T-helper 17 cell (primary cell): ENCODE measurements at regions not wholly inside any gene's neighbourhood (a gene's known extent, or its start where the extent isn't known, plus 50 kb on each side); places are given as distances from the start of the nearest gene placed in this dataset.

Experiments
- ATAC-seq: fragments of 150-1000 bp; cut with Tn5 transposase; 2 replicates; pipeline ENCODE4 v1.10.0; 2021; ENCODE audit warnings: mild to moderate bottlenecking, moderate library complexity
- DNase-seq, 3 donors: peaks; one replicate each; pipeline versions ENCODE4 v3.0.0 to v3.0.0-alpha.2; 2020 to 2021
- H3K9me3 ChIP-seq: one replicate; pipeline ENCODE4 v1.7.0; 2013; ENCODE audit warnings: low read length, mild to moderate bottlenecking; ENCODE audit not compliant: control insufficient read depth, poor library complexity, severe bottlenecking
- H3K27ac Mint-ChIP-seq: one replicate; pipeline ENCODE4 v1.8.0; 2022; ENCODE audit warnings: mild to moderate bottlenecking, moderate library complexity, mixed read lengths
- H3K27me3 Mint-ChIP-seq: one replicate; pipeline ENCODE4 v1.8.0; 2022; ENCODE audit warnings: mixed read lengths
- H3K36me3 Mint-ChIP-seq: one replicate; pipeline ENCODE4 v1.8.0; 2022; ENCODE audit warnings: low read depth, mixed read lengths
- H3K4me1 Mint-ChIP-seq: one replicate; pipeline ENCODE4 v1.8.0; 2022; ENCODE audit warnings: mild to moderate bottlenecking, mixed read lengths
- H3K4me3 Mint-ChIP-seq: one replicate; pipeline ENCODE4 v1.8.0; 2022; ENCODE audit warnings: mild to moderate bottlenecking, moderate library complexity, mixed read lengths

DNA sequence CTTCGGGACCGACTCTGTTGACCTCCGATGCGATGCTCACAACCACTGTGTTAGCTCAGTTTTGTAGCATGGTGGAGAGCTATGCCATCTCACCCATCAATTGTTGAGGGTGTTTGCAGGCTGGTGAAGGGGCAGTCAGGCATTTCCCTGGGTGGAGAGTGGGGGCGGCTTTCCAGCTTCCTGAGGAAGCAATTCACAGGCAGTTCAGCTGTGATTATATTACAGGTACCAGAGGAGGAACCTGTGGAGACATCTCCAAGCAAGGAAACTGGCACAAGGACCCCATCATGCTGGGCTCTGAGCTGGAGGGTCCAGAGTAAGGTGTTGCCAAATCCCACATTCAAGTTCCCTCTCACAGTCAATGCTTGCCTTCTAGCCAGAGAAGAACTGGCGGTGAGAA, 166.0 kb upstream of the ZNF536 start:
- H3K4me1 Mint-ChIP-seq, result no peaks in the 10 kb centered on the region
- ATAC-seq (no peak), DNase-seq (no peak)
- no peak overlapping the region for H3K27ac Mint-ChIP-seq
- H3K4me3 Mint-ChIP-seq, result no peak overlapping the region
- peaks cover 8% of the 10 kb centered on the region for H3K27me3 Mint-ChIP-seq
- H3K9me3 ChIP-seq, result no peaks in the 10 kb centered on the region
- no peaks in the 10 kb centered on the region for H3K36me3 Mint-ChIP-seq

DNA sequence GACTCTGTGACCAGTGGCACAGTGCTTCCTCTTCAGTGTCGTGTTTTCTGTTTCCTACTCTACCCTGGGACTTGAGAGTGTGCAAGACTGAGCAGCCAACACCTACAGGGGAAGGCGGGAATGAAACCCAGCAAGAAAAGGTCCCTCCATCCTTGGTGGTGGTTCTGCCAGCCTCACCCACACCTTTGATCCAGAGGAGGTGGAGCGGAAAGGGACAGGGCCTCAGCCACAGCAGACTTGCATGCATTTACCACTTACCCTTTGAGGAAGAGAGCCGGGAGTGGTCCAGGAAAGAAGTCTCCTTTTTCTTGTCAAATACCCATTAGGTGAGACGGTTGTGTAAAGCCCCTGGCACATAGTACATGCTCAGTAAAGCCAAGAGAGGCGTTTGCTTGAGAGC, 164.8 kb upstream of the ZNF536 start:
- no peaks in the 10 kb centered on the region for H3K9me3 ChIP-seq
- ATAC-seq, result no peak
- no peak overlapping the region for H3K27ac Mint-ChIP-seq
- peaks cover 15% of the 10 kb centered on the region for H3K27me3 Mint-ChIP-seq
- no peaks in the 10 kb centered on the region for H3K4me1 Mint-ChIP-seq
- no peaks in the 10 kb centered on the region for H3K36me3 Mint-ChIP-seq
- no peak overlapping the region for H3K4me3 Mint-ChIP-seq
- no peak for DNase-seq

GRCh38 chr19:30208436-30209060, 163.6 kb upstream of the ZNF536 start:
- no peak overlapping the region for H3K27ac Mint-ChIP-seq
- H3K27me3 Mint-ChIP-seq, result peaks cover 27% of the 10 kb centered on the region

GRCh38 chr19:30209617-30210600, 162.3 kb upstream of the ZNF536 start:
- DNase-seq, result no peak
- ATAC-seq, result no peak
- Mint-ChIP-seq H3K27me3 (peaks cover 33% of the 10 kb centered on the region), H3K4me1 (peaks cover 3% of the 10 kb centered on the region), H3K36me3 (no peaks in the 10 kb centered on the region), H3K4me3 (no peak overlapping the region), H3K27ac (no peak overlapping the region)
- H3K9me3 ChIP-seq, result no peaks in the 10 kb centered on the region

More at GRCh38 chr19:30208436-30209060, 163.6 kb upstream of the ZNF536 start:
- H3K36me3 Mint-ChIP-seq, result no peaks in the 10 kb centered on the region
- DNase-seq (no peak), ATAC-seq (no peak)
- no peak overlapping the region for H3K4me3 Mint-ChIP-seq
- no peaks in the 10 kb centered on the region for H3K4me1 Mint-ChIP-seq
- H3K9me3 ChIP-seq, result no peaks in the 10 kb centered on the region

DNA sequence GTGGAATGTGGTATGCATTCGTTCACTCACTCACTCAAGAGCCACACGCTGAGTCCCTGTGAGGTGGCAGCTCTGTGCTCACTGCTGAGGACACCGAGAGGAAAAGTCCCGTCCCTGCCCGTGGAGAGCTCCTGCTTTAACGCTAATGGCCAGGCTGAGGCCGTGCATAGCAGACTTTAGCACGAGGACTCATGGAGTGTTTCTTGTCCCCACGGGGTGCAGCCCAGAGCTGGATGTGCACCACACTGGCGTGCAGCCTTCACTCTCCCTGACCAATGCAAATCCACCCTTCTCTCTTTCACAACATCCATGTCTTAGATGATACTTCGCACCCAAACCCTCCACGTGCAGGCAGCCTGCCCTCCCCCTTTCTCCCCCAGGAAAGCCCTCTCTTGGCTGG, 159.6 kb upstream of the ZNF536 start:
- Mint-ChIP-seq H3K4me3 (no peak overlapping the region), H3K36me3 (no peaks in the 10 kb centered on the region), H3K27me3 (peaks cover 54% of the 10 kb centered on the region), H3K27ac (no peak overlapping the region), H3K4me1 (peaks cover 4% of the 10 kb centered on the region)
- ATAC-seq, result no peak
- no peak for DNase-seq
- no peaks in the 10 kb centered on the region for H3K9me3 ChIP-seq

- H3K27ac Mint-ChIP-seq, result no peak overlapping the region
- H3K4me3 Mint-ChIP-seq, result no peak overlapping the region
- H3K9me3 ChIP-seq, result no peaks in the 10 kb centered on the region
- H3K4me1 Mint-ChIP-seq, result peaks cover 4% of the 10 kb centered on the region
- DNase-seq (no peak), ATAC-seq (no peak)
- no peaks in the 10 kb centered on the region for H3K36me3 Mint-ChIP-seq
- H3K27me3 Mint-ChIP-seq, result peaks cover 59% of the 10 kb centered on the region
Measured at GRCh38 chr19:30214651-30215051, 157.5 kb upstream of the ZNF536 start.

DNA sequence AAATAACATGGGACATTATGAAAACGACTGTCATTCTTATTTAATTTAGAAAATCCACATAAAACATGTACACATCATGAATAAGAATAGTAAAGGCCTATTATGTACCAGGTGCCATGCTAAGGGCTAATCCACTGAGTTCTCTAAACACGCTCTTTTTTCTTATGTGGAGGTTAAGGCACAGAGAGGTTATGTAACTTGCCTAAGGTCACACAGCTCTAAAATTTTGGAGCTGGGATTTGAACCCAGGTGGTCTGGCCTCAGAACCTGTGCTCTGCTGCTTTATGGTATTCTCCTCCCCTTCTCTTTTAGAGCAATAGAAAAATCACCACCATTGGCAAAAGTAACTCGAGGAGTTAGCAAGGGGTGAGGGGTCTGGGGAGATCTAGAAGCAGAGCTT, 156.9 kb upstream of the ZNF536 start:
- Mint-ChIP-seq H3K4me1 (peaks cover 4% of the 10 kb centered on the region), H3K36me3 (no peaks in the 10 kb centered on the region), H3K27ac (no peak overlapping the region), H3K27me3 (peaks cover 57% of the 10 kb centered on the region), H3K4me3 (no peak overlapping the region)
- no peaks in the 10 kb centered on the region for H3K9me3 ChIP-seq
- DNase-seq, result no peak
- ATAC-seq, result no peak

DNA sequence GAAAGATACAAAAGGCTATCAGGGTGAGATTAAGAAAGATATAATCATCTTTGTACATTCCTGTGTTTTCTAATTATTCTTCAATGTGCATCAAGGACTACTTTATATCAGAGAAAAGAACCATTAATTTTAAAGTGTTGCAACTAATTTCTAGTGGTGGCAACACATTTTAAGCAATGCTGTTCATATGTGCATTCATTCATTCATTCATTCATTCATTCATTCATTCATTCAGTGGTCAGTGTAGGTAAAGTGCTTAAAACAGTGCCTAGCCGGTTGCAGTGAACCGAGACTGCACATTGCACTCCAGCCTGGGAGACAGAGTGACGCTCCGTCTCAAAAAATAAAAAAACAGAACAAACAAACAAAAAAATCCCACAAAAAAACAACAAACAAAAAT, 155.7 kb upstream of the ZNF536 start:
- Mint-ChIP-seq H3K4me3 (no peak overlapping the region), H3K4me1 (peaks cover 4% of the 10 kb centered on the region), H3K27ac (no peak overlapping the region), H3K27me3 (peaks cover 62% of the 10 kb centered on the region), H3K36me3 (no peaks in the 10 kb centered on the region)
- no peaks in the 10 kb centered on the region for H3K9me3 ChIP-seq
- DNase-seq (no peak), ATAC-seq (no peak)

GRCh38 chr19:30217461-30217860, 154.7 kb upstream of the ZNF536 start:
- Mint-ChIP-seq H3K36me3 (no peaks in the 10 kb centered on the region), H3K27me3 (peaks cover 60% of the 10 kb centered on the region), H3K27ac (no peak overlapping the region), H3K4me3 (no peak overlapping the region), H3K4me1 (peaks cover 4% of the 10 kb centered on the region)
- H3K9me3 ChIP-seq, result no peaks in the 10 kb centered on the region
- ATAC-seq (no peak), DNase-seq (no peak)

DNA sequence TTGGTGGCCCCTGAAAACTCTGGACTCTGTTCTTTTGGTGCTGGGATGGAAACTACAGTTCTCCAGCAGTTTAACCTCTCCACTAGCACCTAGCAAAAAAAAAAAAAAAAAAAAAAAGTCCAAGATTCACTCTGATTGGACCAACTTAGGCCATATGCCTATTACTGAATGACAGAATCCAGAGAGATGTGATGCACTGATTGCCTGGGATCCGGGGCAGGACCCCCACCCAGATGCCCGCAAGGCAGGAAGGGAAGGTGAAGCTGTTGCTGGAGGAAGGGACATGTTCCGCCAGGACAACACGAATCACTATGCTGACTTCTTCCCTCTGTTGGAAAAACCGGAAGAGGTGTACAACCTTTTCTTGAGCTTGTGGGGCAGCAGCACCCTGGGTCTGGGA, 152.5 kb upstream of the ZNF536 start:
- no peak overlapping the region for H3K4me3 Mint-ChIP-seq

GRCh38 chr19:30221176-30221575, 151.0 kb upstream of the ZNF536 start:
- Mint-ChIP-seq H3K27me3 (peaks cover 60% of the 10 kb centered on the region), H3K4me1 (peaks cover 9% of the 10 kb centered on the region), H3K4me3 (peak overlapping the region; percentile 65), H3K36me3 (peaks cover 8% of the 10 kb centered on the region), H3K27ac (no peak overlapping the region)
- no peaks in the 10 kb centered on the region for H3K9me3 ChIP-seq
- DNase-seq (no peak), ATAC-seq (no peak)

More for the DNA sequence above, 152.5 kb upstream of the ZNF536 start:
- ATAC-seq (no peak), DNase-seq (no peak)
- H3K27me3 Mint-ChIP-seq, result peaks cover 66% of the 10 kb centered on the region
- peaks cover 3% of the 10 kb centered on the region for H3K36me3 Mint-ChIP-seq
- peaks cover 6% of the 10 kb centered on the region for H3K4me1 Mint-ChIP-seq
- no peaks in the 10 kb centered on the region for H3K9me3 ChIP-seq
- no peak overlapping the region for H3K27ac Mint-ChIP-seq

DNA sequence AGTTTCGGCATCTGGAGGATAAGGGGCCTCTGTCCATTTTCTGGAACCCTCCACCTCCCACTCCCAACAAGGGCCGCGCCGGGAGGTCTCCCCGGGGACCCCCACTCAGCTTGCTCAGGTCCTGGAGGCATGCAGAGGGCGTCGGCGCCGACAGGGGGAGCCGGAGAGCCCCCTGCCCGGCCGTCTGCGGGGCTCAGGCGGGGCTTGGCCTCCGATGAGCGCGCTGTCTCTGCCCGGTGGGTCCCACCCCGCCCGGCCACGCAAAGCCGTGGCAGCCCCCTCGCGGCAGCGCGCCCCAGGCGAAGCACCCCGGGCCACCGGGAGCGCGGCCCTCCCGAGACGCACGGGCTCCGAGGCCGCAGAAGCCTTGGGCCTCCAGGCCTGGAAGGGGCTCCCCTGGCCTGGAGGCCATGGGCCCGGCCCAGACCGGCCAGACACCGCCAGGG, 149.7 kb upstream of the ZNF536 start:
- DNase-seq (no peak), ATAC-seq (no peak)
- Mint-ChIP-seq H3K4me1 (peaks cover 18% of the 10 kb centered on the region), H3K27me3 (peaks cover 64% of the 10 kb centered on the region), H3K27ac (no peak overlapping the region), H3K36me3 (peaks cover 12% of the 10 kb centered on the region), H3K4me3 (no peak overlapping the region)
- no peaks in the 10 kb centered on the region for H3K9me3 ChIP-seq

DNA sequence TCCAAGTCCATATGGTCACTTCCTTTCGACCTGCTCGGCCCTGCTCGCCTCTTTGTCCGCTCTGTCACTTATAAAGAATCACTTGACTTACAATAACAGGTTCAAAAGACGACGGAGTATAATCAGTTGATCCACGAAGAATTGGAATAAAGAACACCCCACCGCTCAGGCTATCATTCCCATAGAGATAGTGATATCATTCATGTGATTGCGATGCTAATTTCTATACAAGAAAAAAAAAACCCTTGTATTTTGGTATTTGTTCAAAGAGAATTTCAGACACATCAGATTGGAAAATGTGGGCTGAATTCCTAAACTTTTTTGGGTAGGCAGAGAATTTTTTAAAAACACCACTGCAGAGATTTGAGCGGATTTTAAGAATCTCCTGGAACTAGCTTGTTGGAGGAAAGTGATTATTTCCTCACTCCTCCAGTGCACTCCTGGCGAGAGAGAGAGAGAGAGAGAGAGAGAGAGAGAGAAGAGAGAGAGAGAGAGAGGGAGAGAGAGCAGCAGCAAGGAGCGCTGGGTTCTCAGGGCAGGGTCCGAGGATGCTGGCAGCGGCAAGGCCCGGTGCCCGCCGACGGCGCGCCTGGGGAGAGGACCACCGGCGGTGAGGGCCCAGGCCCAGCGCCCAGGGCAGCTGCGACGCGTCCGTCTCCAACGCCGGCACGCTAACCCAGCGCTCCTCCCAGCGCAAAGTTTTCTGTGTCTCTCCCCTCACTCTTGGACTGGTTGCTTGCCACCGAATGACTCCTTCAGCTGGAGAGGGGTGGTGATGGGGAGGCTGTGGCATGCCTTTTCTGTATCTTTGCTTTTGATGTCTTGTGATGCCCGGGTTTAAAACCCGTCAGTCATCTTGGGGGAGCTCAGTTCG, 149.0 kb upstream of the ZNF536 start:
- H3K4me1 Mint-ChIP-seq, result peaks cover 18% of the 10 kb centered on the region
- H3K36me3 Mint-ChIP-seq, result peaks cover 12% of the 10 kb centered on the region
- DNase-seq, result no peak
- ATAC-seq, result no peak
- peaks cover 59% of the 10 kb centered on the region for H3K27me3 Mint-ChIP-seq
- no peaks in the 10 kb centered on the region for H3K9me3 ChIP-seq
- H3K27ac Mint-ChIP-seq, result peak overlapping the region; percentile 37
- no peak overlapping the region for H3K4me3 Mint-ChIP-seq
